Hepatocyte (in vitro differentiated cells): ENCODE measurements at regions not wholly inside any gene's neighbourhood (a gene's known extent, or its start where the extent isn't known, plus 50 kb on each side); places are given as distances from the start of the nearest gene placed in this dataset.

ENCODE experiments used
- DNase-seq: peaks from one replicate; pipeline ENCODE4 v3.0.0-alpha.2; 2016; ENCODE audit warnings: low spot score
- H2AFZ ChIP-seq: fragments of 200-600 bp; sonication (generic); 2 replicates; pipeline ENCODE4 v1.6.0; 2016; ENCODE audit warnings: antibody characterized with exemption, mild to moderate bottlenecking
- H3K27ac ChIP-seq: fragments of 200-600 bp; sonication (generic); 2 replicates; pipeline ENCODE4 v1.5.1; 2016; ENCODE audit warnings: mild to moderate bottlenecking
- H3K27me3 ChIP-seq: fragments of 200-600 bp; sonication (generic); 2 replicates; pipeline ENCODE4 v1.6.1; 2016
- H3K36me3 ChIP-seq: fragments of 200-600 bp; sonication (generic); replicated peaks from 2 replicates; pipeline ENCODE4 v1.5.1; 2016; ENCODE audit warnings: low read depth; ENCODE audit not compliant: insufficient read depth
- H3K4me1 ChIP-seq: fragments of 200-600 bp; sonication (generic); 2 replicates; pipeline ENCODE4 v1.5.1; 2016; ENCODE audit warnings: mild to moderate bottlenecking, moderate library complexity; ENCODE audit not compliant: insufficient read depth
- H3K4me2 ChIP-seq: fragments of 200-600 bp; sonication (generic); 2 replicates; pipeline ENCODE4 v1.6.0; 2016
- H3K4me3 ChIP-seq: fragments of 200-600 bp; sonication (generic); 2 replicates; pipeline ENCODE4 v1.5.1; 2016; ENCODE audit warnings: mild to moderate bottlenecking
- H3K79me2 ChIP-seq: fragments of 200-600 bp; sonication (generic); 2 replicates; pipeline ENCODE4 v1.6.0; 2017; ENCODE audit warnings: mild to moderate bottlenecking
- H3K9me2 ChIP-seq: fragments of 200-600 bp; sonication (generic); replicated peaks from 2 replicates; pipeline ENCODE4 v1.6.0; 2017; ENCODE audit warnings: mild to moderate bottlenecking; ENCODE audit not compliant: insufficient read depth
- H3K9me3 ChIP-seq: fragments of 200-600 bp; sonication (generic); 2 replicates; pipeline ENCODE4 v1.5.1; 2016; ENCODE audit warnings: low read depth, mild to moderate bottlenecking
- H4K20me1 ChIP-seq: fragments of 200-600 bp; sonication (generic); 2 replicates; pipeline ENCODE4 v1.6.0; 2016; ENCODE audit warnings: mild to moderate bottlenecking; ENCODE audit not compliant: insufficient read depth, poor library complexity, severe bottlenecking
- EZH2 ChIP-seq: fragments of 200-600 bp; sonication (generic); IDR thresholded peaks from 2 replicates; pipeline ENCODE4 v1.6.1; 2016; ENCODE audit warnings: antibody characterized with exemption, mild to moderate bottlenecking, borderline replicate concordance
- EZH2phosphoT487 ChIP-seq: fragments of 200-600 bp; sonication (generic); IDR thresholded peaks from one replicate; pipeline ENCODE4 v1.6.1; 2018; ENCODE audit warnings: antibody characterized with exemption, mild to moderate bottlenecking, low read depth, moderate library complexity; ENCODE audit not compliant: unreplicated experiment, severe bottlenecking
- WGBS: methylation state at CpG from one replicate; pipeline ENCODE4 v1.1.6; 2016; ENCODE audit warnings: low lambda C conversion rate; ENCODE audit errors: missing lambda C conversion rate; 5-methylcytosine and 5-hydroxymethylcytosine counted together
- TF ChIP-seq, protein P1 (sequence below): fragments of 200-600 bp; sonication (generic); IDR thresholded peaks from 2 replicates; pipeline ENCODE4 v1.5.1; 2016; ENCODE audit warnings: antibody characterized with exemption, mild to moderate bottlenecking; ENCODE audit not compliant: poor library complexity

DNA sequence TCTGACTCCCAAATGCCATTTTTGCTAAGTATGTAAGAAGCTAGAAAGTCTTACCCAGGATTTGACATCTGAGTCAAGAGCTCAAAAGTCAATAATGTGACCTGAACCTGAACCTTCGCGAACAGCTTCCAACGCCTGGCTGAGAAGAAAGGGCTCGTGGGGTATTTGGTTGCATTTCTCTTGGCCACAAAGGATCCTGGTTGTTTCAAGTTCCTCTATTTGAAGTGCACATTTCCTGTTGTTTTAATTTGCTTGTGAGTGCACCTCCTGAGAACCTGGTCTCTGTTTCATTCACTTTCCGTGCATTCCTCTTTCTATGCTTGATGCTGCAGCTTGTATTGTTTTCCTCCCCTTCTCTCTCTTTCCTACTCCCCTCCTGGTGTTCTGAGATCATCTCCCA is 212.5 kb downstream of the FOXA2 start:
- H3K4me1 ChIP-seq: no peaks in the 10 kb centered on the region
- no peak overlapping the region for H3K4me3 ChIP-seq
- no peaks in the 10 kb centered on the region for H3K79me2 ChIP-seq
- no peaks in the 10 kb centered on the region for H3K36me3 ChIP-seq
- H3K9me2 ChIP-seq: no peaks in the 10 kb centered on the region
- no peaks in the 10 kb centered on the region for H3K9me3 ChIP-seq
- no peak overlapping the region for H3K27ac ChIP-seq
- no peak overlapping the region for H3K4me2 ChIP-seq
- WGBS: 69% methylated on average over 5 of the region's 5 CpGs
- no peak overlapping the region for H2AFZ ChIP-seq
- no peak for DNase-seq
- H3K27me3 ChIP-seq: peaks cover 16% of the 10 kb centered on the region
- H4K20me1 ChIP-seq: no peaks in the 10 kb centered on the region
- TF ChIP-seq EZH2 (no peak), EZH2phosphoT487 (no peak)
- TF ChIP-seq, protein P1, sequence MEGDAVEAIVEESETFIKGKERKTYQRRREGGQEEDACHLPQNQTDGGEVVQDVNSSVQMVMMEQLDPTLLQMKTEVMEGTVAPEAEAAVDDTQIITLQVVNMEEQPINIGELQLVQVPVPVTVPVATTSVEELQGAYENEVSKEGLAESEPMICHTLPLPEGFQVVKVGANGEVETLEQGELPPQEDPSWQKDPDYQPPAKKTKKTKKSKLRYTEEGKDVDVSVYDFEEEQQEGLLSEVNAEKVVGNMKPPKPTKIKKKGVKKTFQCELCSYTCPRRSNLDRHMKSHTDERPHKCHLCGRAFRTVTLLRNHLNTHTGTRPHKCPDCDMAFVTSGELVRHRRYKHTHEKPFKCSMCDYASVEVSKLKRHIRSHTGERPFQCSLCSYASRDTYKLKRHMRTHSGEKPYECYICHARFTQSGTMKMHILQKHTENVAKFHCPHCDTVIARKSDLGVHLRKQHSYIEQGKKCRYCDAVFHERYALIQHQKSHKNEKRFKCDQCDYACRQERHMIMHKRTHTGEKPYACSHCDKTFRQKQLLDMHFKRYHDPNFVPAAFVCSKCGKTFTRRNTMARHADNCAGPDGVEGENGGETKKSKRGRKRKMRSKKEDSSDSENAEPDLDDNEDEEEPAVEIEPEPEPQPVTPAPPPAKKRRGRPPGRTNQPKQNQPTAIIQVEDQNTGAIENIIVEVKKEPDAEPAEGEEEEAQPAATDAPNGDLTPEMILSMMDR: no peak

DNA sequence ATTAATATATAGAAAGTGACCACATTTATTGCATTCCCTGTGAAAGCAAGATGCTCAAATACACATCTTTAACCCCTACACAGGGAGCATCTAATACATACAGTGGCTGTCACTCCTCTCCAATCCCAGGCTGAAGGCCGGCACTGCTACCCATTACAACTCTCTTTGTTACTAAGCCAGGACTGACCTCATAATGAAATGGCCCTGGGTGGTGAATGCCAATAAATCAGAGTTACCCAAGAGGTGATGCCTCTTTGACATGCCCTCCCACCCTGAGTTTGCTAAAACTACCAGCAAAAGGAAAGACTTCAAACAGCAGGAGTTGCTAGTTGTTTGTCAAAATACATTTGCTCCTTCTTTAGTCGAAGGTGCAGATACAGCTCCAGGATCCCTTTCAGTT is 214.2 kb downstream of the FOXA2 start:
- no peak overlapping the region for H3K27ac ChIP-seq
- H3K36me3 ChIP-seq: no peaks in the 10 kb centered on the region
- no peak overlapping the region for H2AFZ ChIP-seq
- H3K9me3 ChIP-seq: no peaks in the 10 kb centered on the region
- no peaks in the 10 kb centered on the region for H4K20me1 ChIP-seq
- H3K27me3 ChIP-seq: peaks cover 18% of the 10 kb centered on the region
- TF ChIP-seq, protein P1: no peak
- no peak for TF ChIP-seq EZH2
- no peak for TF ChIP-seq EZH2phosphoT487
- no peaks in the 10 kb centered on the region for H3K9me2 ChIP-seq
- no peaks in the 10 kb centered on the region for H3K4me1 ChIP-seq
- H3K4me3 ChIP-seq: no peak overlapping the region
- DNase-seq: no peak
- no peak overlapping the region for H3K4me2 ChIP-seq
- 88% methylated on average over 2 of the region's 2 CpGs for WGBS
- H3K79me2 ChIP-seq: no peaks in the 10 kb centered on the region

DNA sequence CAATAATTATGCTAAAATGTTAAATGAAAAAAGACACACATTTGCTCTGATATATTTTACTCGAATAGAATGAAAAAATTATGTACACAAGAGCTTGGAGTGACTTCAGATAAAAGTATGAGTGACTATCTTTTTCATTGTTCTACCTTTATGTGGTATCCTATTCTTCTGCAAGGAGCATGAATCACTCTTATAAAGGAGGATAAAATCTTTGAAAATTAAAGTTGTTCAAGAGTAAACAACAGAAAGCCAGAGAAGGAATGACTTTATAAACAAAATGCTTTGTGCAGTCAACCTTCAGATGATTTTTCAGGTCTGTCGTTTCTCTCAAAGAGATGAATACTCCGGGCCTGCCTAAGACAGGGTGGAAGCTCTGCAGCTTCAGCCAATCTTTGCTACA is 215.3 kb downstream of the FOXA2 start:
- no peaks in the 10 kb centered on the region for H3K36me3 ChIP-seq
- H4K20me1 ChIP-seq: no peaks in the 10 kb centered on the region
- H3K9me3 ChIP-seq: no peaks in the 10 kb centered on the region
- 74% methylated on average over 3 of the region's 3 CpGs for WGBS
- no peak for DNase-seq
- H3K27me3 ChIP-seq: peaks cover 19% of the 10 kb centered on the region
- H3K4me2 ChIP-seq: no peak overlapping the region
- no peak overlapping the region for H3K27ac ChIP-seq
- no peaks in the 10 kb centered on the region for H3K4me1 ChIP-seq
- no peaks in the 10 kb centered on the region for H3K79me2 ChIP-seq
- H3K4me3 ChIP-seq: no peak overlapping the region
- no peaks in the 10 kb centered on the region for H3K9me2 ChIP-seq
- H2AFZ ChIP-seq: no peak overlapping the region
- TF ChIP-seq, protein P1: no peak
- no peak for TF ChIP-seq EZH2phosphoT487

DNA sequence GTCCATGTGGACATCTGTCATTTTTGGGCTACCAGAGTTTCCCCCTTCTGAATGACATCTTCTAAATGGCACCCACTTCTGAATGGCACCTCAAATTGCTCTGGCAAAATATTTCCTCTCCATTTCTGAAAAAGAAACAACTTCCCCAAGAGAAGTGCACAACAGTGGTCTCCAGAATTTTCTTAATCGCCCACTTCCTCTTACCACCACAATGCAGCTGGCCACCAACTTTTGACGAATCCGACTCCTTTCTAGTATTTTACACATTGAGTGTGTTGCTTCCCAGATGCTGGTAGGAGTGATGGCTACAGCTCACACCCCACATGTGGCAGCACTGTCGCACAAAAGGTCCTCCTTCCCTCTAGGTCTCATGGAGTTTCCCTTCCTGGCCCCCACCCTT is 216.1 kb downstream of the FOXA2 start:
- TF ChIP-seq, protein P1: no peak
- no peaks in the 10 kb centered on the region for H3K4me1 ChIP-seq
- WGBS: 94% methylated on average over 4 of the region's 4 CpGs
- peaks cover 19% of the 10 kb centered on the region for H3K27me3 ChIP-seq
- H2AFZ ChIP-seq: no peak overlapping the region
- no peaks in the 10 kb centered on the region for H3K79me2 ChIP-seq
- H3K9me3 ChIP-seq: no peaks in the 10 kb centered on the region
- H3K27ac ChIP-seq: no peak overlapping the region
- H3K36me3 ChIP-seq: no peaks in the 10 kb centered on the region
- H3K4me2 ChIP-seq: no peak overlapping the region
- H3K9me2 ChIP-seq: no peaks in the 10 kb centered on the region
- no peak overlapping the region for H3K4me3 ChIP-seq
- DNase-seq: no peak
- no peaks in the 10 kb centered on the region for H4K20me1 ChIP-seq
